ENCODE measurements at regions not wholly inside any gene's neighbourhood (a gene's known extent, or its start where the extent isn't known, plus 50 kb on each side); places are given as distances from the start of the nearest gene placed in this dataset.

DNA sequence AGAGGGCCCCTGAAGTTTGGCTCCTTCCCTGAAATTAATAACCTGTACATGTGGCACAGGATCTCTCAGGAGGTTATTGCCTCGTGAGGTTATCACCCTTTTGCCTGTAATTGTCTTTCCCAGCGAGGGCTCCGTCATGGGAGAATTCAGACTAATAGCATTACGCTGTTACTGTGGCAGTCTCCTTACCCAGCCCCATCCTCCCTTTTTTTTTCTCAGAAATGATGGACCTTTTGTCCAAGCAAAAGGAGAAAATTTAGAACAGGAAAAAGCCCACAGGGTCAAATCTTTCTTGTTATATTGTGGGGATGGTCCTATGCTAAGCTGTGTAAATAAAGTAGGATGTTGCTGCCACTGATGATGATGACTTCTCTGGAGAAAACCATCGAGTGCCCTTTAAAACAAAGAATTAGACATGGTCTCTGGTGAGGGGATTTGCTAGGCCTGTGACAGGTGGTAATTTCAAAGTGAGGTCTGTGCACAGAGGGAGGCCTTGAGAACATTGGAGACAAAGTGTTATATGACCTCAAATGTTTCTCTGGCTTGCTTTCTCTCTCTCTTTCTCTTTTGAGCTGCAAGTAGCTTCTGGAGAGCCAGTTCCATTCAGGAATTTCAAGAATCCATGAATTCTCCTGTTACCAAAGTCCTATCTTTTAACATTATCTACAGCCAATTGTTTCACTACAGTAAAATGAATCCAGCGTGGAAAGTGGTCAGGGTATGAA is 357.2 kb downstream of the BMP4 start:
- no peak for TF ChIP-seq EZH2 (IDR thresholded peaks at IDR 0.05; ENCODE audit: low read length)
- TF ChIP-seq, protein P1, sequence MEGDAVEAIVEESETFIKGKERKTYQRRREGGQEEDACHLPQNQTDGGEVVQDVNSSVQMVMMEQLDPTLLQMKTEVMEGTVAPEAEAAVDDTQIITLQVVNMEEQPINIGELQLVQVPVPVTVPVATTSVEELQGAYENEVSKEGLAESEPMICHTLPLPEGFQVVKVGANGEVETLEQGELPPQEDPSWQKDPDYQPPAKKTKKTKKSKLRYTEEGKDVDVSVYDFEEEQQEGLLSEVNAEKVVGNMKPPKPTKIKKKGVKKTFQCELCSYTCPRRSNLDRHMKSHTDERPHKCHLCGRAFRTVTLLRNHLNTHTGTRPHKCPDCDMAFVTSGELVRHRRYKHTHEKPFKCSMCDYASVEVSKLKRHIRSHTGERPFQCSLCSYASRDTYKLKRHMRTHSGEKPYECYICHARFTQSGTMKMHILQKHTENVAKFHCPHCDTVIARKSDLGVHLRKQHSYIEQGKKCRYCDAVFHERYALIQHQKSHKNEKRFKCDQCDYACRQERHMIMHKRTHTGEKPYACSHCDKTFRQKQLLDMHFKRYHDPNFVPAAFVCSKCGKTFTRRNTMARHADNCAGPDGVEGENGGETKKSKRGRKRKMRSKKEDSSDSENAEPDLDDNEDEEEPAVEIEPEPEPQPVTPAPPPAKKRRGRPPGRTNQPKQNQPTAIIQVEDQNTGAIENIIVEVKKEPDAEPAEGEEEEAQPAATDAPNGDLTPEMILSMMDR (optimal IDR thresholded peaks at IDR 0.05 in 1 of 3, IDR thresholded peaks at IDR 0.05 in 1 of 3, conservative IDR thresholded peaks at IDR 0.05 in 1 of 3; ENCODE audit: extremely low read depth in 1 of 3, insufficient read depth in 2 of 3, low read length in 3 of 3): no peak
- no peak overlapping the region for H2AFZ ChIP-seq (ENCODE audit: control insufficient read depth, low read length)

DNA sequence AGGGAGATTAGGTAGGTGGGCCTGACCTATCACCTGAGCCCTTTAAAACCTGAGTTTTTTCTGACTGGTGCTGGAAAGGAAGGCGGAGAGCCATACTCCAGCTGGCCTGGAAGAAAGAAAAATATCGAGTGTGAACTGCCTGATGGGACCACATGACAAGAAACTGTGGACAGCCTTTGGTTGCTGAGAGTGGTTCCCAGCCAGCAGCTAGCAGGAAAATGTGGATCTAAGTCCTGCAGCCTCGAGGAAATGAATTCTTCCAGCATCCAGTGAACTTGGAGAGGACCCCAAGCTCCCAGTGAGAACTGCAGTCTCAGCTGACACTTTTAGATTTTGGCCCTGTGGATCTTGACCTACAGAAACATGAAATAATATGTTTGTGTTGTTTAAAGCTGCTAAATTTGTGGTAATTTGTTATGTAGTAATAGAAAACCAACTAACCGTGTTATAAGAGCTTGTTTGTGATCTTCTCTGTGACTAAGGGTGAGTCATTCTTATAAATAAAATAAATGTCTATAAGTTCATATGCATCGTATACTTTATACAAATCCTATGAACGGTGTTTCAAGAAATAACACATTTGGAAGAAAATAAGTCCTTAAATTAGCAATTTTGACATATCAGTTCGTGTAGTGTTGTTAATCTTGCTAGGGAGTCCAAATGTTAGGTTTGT is 359.6 kb downstream of the BMP4 start:
- Histone ChIP-seq H3K9me1 (ENCODE audit: control insufficient read depth, extremely low read depth, insufficient read depth, low read length) (no peaks in the 10 kb centered on the region), H3K79me2 (ENCODE audit: control insufficient read depth, insufficient read depth, low read length) (no peaks in the 10 kb centered on the region), H3K36me3 (ENCODE audit: control insufficient read depth in 2 of 2, extremely low read depth in 1 of 2, insufficient read depth in 2 of 2, low read length in 2 of 2) (no peaks in the 10 kb centered on the region), H4K20me1 (ENCODE audit: control insufficient read depth, extremely low read depth, insufficient read depth, low read length) (no peaks in the 10 kb centered on the region), H3K9ac (ENCODE audit: control insufficient read depth, extremely low read depth, insufficient read depth, low read length) (no peak overlapping the region), H3K4me3 (ENCODE audit: control insufficient read depth in 2 of 3, extremely low read depth in 1 of 3, insufficient read depth in 2 of 3, low read depth in 1 of 3, low read length in 3 of 3) (no peak overlapping the region), H3K27me3 (ENCODE audit: control insufficient read depth, extremely low read depth, insufficient read depth, low read length) (no peaks in the 10 kb centered on the region), H3K27ac (ENCODE audit: control insufficient read depth, insufficient read depth, low read length) (no peak overlapping the region), H3K9me3 (ENCODE audit: control insufficient read depth, low read depth, low read length) (no peaks in the 10 kb centered on the region), H3K4me1 (ENCODE audit: control insufficient read depth, extremely low read depth, insufficient read depth, low read length) (peaks cover 5% of the 10 kb centered on the region), H2AFZ (ENCODE audit: control insufficient read depth, low read length) (no peak overlapping the region), H3K4me2 (ENCODE audit: control insufficient read depth, extremely low read depth, insufficient read depth, low read depth, low read length) (no peak overlapping the region)
- no peak for DNase-seq (ENCODE audit: low read depth, low spot score)
- TF ChIP-seq, protein P1 (optimal IDR thresholded peaks at IDR 0.05 in 1 of 3, IDR thresholded peaks at IDR 0.05 in 1 of 3, conservative IDR thresholded peaks at IDR 0.05 in 1 of 3; ENCODE audit: extremely low read depth in 1 of 3, insufficient read depth in 2 of 3, low read length in 3 of 3): no peak
- TF ChIP-seq EZH2 (IDR thresholded peaks at IDR 0.05; ENCODE audit: low read length): no peak
- no peak for FAIRE-seq
- dilution Hi-C loops (cut with MboI; ENCODE audit: extremely low pct_ligation_motif_present, low sequenced_read_pairs): no loop called here

More for the DNA sequence above, 357.2 kb downstream of the BMP4 start:
- Histone ChIP-seq H3K27me3 (ENCODE audit: control insufficient read depth, extremely low read depth, insufficient read depth, low read length) (no peaks in the 10 kb centered on the region), H3K4me1 (ENCODE audit: control insufficient read depth, extremely low read depth, insufficient read depth, low read length) (peaks cover 5% of the 10 kb centered on the region), H3K4me2 (ENCODE audit: control insufficient read depth, extremely low read depth, insufficient read depth, low read depth, low read length) (no peak overlapping the region), H3K9me3 (ENCODE audit: control insufficient read depth, low read depth, low read length) (no peaks in the 10 kb centered on the region), H3K9me1 (ENCODE audit: control insufficient read depth, extremely low read depth, insufficient read depth, low read length) (no peaks in the 10 kb centered on the region), H4K20me1 (ENCODE audit: control insufficient read depth, extremely low read depth, insufficient read depth, low read length) (no peaks in the 10 kb centered on the region), H3K9ac (ENCODE audit: control insufficient read depth, extremely low read depth, insufficient read depth, low read length) (no peak overlapping the region), H3K4me3 (ENCODE audit: control insufficient read depth in 2 of 3, extremely low read depth in 1 of 3, insufficient read depth in 2 of 3, low read depth in 1 of 3, low read length in 3 of 3) (no peak overlapping the region), H3K79me2 (ENCODE audit: control insufficient read depth, insufficient read depth, low read length) (no peaks in the 10 kb centered on the region), H3K27ac (ENCODE audit: control insufficient read depth, insufficient read depth, low read length) (no peak overlapping the region), H3K36me3 (ENCODE audit: control insufficient read depth in 2 of 2, extremely low read depth in 1 of 2, insufficient read depth in 2 of 2, low read length in 2 of 2) (no peaks in the 10 kb centered on the region)
- DNase-seq (ENCODE audit: low read depth, low spot score) (no peak), FAIRE-seq (no peak)
- dilution Hi-C loops (cut with MboI; ENCODE audit: extremely low pct_ligation_motif_present, low sequenced_read_pairs): no loop called here

All from keratinocyte (primary cell).